HG02840 (cell line): ENCODE measurements at regions not wholly inside any gene's neighbourhood (a gene's known extent, or its start where the extent isn't known, plus 50 kb on each side); places are given as distances from the start of the nearest gene placed in this dataset.

ENCODE experiments used
- ATAC-seq: cut with Tn5 transposase; IDR thresholded peaks from one replicate; pipeline ENCODE4 v1.9.1; 2021; ENCODE audit warnings: mild to moderate bottlenecking, moderate library complexity, moderate number of reproducible peaks; ENCODE audit not compliant: unreplicated experiment, low FRiP score

DNA sequence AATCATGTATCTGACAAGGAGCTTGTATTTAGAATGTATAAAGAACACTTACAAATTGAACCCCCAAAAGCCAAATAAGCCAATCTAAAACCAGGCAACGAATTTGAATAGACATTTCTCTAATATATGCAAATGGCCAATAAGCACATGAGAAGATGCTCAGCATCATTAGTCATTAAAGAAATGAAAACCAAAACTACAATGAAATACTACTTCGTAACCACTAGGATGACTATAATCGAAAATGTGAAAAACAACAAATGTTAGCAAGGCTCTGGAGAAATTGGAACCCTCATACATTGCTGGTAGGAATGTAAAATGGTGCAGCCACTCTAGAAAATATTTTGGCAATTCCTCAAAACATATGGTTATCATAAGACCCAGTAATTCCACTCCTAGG, 105.8 kb upstream of the TOP1 start:
- ATAC-seq, result no peak

DNA sequence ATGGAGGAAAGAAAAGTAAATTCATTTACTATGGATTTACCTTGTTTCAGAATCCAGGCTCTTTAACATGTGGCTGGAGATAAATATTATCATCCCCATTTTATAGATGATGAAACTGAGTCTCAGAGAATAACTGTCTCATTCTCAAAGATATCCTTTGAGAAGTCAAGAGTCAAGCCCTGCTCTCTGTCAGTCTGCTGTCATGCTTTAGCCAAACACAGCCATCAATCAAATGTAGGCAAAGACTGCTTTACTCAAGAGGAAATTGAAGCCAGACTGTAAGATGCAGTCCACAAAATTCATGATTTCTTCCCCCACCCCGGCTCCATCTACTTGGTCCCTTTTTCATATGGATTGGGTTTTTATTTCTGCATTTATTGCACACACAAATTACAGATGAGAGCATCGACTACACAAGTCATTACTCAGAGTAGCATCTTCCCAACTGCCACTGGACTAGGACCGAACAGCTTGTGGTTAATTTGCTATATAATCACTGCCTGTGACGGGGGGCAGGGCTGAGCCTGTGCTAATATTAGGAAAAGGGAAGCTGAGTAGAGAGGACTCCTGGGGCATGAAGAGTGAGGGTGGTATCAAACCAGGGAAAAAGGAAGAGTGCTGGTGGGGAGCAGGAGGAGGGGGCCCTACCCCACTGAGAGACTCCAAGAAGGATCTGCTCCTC, 102.7 kb upstream of the TOP1 start:
- no peak for ATAC-seq

GRCh38 chr20:40926928-40927327, 101.7 kb upstream of the TOP1 start:
- ATAC-seq, result no peak

GRCh38 chr20:40930561-40930960, 98.1 kb upstream of the TOP1 start:
- ATAC-seq, result no peak

DNA sequence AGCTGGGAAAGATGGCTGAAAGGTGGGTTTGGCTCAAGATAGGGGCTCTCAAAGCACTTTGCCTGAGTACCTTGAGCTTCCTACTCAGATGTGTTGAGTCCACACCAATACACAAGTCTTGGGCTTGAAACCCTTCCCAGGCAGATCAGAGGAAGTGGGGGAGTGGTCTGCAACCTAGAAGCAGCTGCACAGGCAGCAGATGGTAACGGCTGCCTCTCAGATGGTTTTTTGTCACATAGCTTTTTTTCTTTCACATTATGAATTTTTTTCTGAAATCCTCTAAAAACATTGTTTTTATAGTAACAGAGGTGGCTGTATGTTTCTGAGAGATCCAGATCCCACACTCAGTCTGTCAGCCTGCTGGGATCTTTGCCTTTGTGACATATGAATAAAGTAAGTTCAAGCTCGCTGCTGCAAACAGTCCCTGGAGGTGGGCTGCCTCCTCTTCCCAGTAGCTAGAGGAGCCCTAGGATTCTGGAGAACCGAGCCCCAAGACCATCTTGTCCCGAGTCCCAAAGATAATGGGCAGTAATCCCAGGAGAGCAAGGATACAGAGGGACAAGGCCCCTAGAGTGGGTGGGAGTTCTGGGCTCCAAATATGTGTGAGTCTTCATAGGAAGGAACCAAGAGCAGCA, 97.1 kb upstream of the TOP1 start:
- no peak for ATAC-seq

DNA sequence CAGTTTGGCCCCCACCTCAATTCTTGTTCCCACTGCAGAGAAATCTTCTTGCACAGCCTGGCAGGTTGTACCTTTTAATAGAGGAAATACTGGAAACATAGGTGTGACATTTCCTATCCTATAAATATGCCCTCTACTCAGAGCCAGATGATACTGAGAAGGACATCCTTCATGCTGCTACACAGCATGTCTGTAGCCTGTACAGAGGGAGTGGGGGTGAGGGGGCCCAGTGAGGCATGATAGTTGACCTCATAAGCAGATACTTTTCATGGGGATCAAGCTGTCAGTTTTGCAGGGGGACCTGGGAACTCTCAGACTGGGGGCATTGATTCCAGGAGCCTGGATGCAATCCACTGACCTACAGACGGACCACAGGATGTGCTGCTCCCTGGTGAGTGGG, 96.2 kb upstream of the TOP1 start:
- ATAC-seq, result no peak

GRCh38 chr20:40933758-40934157, 94.9 kb upstream of the TOP1 start:
- no peak for ATAC-seq

DNA sequence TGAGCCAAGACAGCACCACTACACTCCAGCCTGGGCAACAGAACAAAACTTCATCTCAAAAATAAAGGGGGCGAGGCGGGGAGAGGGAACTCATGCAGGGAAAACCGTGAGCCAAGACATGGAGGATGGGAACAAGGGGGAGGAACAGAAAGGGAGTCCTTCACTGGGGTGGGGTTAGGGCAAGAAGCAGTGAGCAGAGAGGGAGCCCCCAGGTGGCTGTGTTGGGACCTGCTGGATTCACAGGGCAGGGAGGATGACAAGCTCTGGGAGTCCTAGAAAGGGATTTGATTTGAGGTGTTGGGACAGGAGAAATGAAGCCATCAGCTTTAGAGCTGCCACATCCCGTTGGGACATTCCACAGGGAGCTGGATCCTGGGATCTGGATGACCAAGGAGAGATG, 90.6 kb upstream of the TOP1 start:
- ATAC-seq, result no peak

DNA sequence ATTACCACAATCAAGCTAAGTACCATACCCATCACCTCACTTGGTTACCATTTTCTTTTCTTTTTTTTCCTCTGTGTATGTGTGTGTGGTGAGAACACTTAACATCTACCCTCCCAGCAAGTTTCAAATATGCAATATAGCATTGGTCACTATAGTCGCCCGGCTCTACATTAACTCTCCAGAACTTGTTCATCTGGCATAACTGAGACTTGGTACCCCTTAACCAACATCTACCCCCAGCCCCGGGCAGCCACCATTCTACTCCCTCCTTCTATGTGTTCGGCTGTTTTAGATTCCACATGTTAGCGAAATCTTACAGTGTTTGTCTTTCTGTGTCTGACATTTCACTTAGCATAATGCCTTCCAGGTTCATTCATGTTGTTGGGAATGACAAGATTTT, 89.0 kb upstream of the TOP1 start:
- no peak for ATAC-seq

DNA sequence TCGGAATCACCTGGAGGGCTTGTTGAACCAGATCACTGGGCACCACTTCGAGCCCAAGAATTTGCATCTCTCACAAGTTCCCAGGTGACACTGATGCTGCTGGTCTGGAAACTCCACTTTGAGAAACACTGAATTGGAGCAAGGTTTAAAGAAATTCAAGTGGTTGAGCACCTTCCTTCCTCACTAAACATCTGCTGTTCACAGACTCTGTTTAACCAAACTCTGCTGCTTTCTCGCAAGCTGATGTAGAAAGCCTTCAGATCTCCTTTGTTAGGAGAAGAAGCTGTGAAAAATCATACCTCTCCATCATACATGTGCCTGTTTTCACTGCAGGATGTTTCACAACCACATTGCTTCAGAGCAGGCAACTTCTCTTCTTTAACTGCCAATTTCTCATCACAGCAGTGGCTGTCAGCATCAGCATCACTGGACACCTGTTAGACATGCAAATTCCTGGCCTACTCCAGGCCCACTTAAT, 87.5 kb upstream of the TOP1 start:
- ATAC-seq, result no peak

- ATAC-seq, result no peak
These were observed 86.6 kb upstream of the TOP1 start for GRCh38 chr20:40942006-40942405.

- no peak for ATAC-seq
These were observed 85.8 kb upstream of the TOP1 start for GRCh38 chr20:40942775-40943174.

DNA sequence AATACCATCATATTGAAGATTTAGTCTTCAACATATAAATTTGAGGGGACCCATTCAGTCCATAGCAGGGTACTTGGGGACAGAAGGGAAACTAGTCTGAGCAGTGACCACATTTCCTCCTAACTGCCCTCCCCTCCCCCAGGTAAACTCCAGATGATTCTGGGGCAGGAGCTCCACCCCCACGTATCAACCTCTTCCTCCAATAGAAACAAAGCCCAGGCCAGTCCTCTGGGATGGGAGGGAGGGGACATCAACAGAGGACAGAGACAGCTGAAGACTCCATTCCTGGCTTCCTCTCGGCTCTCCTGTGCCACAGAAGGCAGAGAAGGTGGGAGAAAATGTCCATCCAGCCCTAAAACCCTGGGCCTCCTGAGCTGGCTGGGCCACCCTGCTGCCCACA, 85.0 kb upstream of the TOP1 start:
- no peak for ATAC-seq

- no peak for ATAC-seq
These were observed 83.4 kb upstream of the TOP1 start for GRCh38 chr20:40945189-40945588.

GRCh38 chr20:40945754-40946450, 82.7 kb upstream of the TOP1 start:
- no peak for ATAC-seq

DNA sequence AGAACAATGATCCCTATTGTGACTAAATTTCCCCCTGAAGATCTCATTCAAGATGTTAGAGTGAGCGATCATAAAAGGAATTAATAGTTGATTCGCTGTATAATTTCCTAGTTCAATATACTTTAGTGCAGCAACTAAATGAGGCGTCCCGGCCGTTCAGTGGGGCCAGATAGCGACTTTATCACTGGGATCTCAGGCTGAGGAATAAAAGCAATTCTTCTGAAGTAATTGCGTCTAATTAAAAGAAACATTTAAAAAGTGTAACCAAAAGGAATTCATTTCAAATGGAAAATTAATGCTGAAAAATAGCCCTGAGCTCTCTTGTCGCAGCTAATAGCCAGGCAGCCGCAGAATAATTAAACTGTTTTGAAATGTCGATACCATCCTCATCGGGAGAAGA, 82.2 kb upstream of the TOP1 start:
- ATAC-seq, result no peak

DNA sequence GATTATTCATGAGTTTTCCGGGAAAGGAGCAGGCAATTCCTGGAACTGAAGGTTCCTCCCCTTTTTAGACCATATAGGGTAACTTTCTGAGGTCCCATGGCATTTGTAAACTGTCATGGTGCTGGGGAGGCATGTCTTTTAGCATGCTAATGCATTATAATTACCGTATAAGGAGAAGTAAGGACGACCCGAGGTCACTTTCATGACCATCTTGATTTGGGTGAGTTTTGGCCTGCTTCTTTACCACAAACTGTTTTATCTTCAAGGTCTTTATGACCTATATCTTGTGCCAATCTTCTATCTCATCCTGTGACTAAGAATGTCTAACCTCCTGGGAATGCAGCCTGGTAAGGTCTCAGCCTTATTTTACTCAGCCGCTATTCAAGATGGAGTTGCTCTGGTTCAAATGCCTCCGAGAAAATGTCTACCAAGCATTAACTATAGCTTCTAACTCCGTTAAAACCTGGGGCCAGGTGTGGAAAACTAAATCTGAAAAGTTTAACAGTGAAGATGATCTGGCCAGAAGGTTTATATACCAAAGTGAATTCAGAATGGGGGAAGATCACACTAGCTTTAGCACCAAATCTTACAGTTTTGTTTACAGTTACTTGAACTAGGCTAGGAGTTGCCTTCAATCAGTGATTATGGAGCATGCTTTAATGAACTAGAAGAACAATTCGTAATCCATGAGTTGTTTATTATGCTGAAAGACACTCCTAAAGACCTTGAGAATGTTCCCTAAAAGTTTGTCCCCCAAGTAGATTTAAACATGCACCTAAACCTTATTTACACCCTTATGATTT, 80.0 kb upstream of the TOP1 start:
- ATAC-seq, result no peak

DNA sequence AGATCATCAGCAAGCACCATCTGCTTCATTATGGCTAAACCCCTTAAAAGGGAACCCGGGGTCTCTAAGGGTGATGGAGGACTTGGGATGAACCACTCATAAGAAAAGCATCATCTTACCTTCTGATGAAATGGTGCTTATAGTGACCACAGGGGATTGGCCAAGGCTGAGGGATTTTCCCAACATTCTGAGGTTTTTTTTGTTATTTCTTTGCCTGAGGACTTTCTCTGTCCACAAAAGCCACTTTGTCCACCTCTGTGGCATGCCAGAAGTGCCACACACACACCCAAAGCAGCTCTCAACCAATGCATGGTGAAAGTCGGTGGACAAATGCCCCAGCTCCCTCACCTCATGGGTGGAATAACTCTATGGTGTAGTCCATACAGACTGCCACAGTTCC, 79.3 kb upstream of the TOP1 start:
- no peak for ATAC-seq

DNA sequence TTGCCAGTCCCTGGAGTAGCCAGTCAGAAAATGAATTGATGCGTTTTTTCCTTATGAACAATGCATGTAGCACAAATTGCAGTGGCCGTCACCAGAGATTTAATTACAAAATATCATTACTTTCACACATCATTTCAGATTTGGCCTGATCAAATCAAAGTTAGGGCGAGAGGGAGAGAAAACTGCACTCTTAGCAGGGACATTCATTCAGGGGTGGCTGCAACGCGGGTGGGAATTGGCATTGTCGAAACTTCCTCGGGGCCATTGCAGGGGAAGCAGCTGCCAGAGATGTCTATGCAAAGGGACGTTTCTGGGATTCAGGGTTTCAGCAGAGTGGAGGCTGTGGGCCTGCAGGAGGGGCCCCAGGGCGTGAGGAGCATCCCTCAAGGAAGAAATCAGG, 76.5 kb upstream of the TOP1 start:
- no peak for ATAC-seq

DNA sequence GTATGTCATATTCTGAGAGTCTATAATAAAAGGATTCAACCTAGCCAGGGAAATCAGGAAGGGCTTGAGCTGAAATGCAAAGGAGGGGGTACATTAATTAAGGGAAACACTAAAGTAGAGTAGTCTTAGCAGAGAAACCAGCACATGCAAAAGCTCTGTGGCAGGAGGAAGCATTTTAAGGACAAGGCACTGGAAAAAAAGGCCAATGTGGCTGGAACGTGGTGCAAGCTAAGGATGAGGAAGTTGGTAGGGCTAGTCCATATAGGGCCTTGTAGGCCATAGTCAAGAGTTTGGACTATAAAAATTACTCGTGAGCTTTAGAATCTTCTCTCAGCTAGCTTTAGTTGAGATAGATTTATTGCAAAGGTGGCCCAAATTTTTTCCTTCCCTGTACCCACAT, 75.2 kb upstream of the TOP1 start:
- no peak for ATAC-seq

GRCh38 chr20:40953856-40954255, 74.8 kb upstream of the TOP1 start:
- no peak for ATAC-seq
